Endodermal cell (in vitro differentiated cells): ENCODE measurements at regions not wholly inside any gene's neighbourhood (a gene's known extent, or its start where the extent isn't known, plus 50 kb on each side); places are given as distances from the start of the nearest gene placed in this dataset.

Experiments
- DNase-seq: peaks from one replicate; pipeline ENCODE4 v3.0.0-alpha.2; 2017
- H3K27ac ChIP-seq: 2 replicates; pipeline ENCODE4 v1.5.1; 2013; ENCODE audit warnings: mild to moderate bottlenecking, low read depth, low read length, moderate library complexity
- H3K27me3 ChIP-seq: 2 replicates; pipeline ENCODE4 v1.6.1; 2013; ENCODE audit warnings: mild to moderate bottlenecking, low read length, moderate library complexity; ENCODE audit not compliant: insufficient read depth, control insufficient read depth, poor library complexity, severe bottlenecking
- H3K36me3 ChIP-seq: 2 replicates; pipeline ENCODE4 v1.7.0; 2013; ENCODE audit warnings: mild to moderate bottlenecking, low read length, moderate library complexity; ENCODE audit not compliant: control insufficient read depth, insufficient read depth
- H3K4me1 ChIP-seq: one replicate; pipeline ENCODE4 v1.7.0; 2013; ENCODE audit warnings: low read length; ENCODE audit not compliant: control insufficient read depth, insufficient read depth
- H3K4me3 ChIP-seq: 2 replicates; pipeline ENCODE4 v1.5.1; 2013; ENCODE audit warnings: mild to moderate bottlenecking, low read length, moderate library complexity
- H3K9ac ChIP-seq: 2 replicates; pipeline ENCODE4 v1.6.1; 2013; ENCODE audit warnings: mild to moderate bottlenecking, low read length, moderate library complexity; ENCODE audit not compliant: poor library complexity, severe bottlenecking; ENCODE audit errors: extremely low read depth
- H3K9me3 ChIP-seq: 2 replicates; pipeline ENCODE4 v1.6.1; 2013; ENCODE audit warnings: mild to moderate bottlenecking, low read length, moderate library complexity; ENCODE audit not compliant: control insufficient read depth
- H3K27ac Mint-ChIP-seq: 2 replicates; pipeline ENCODE4 v1.8.0; 2020; ENCODE audit warnings: mixed read lengths
- H3K27me3 Mint-ChIP-seq: 2 replicates; pipeline ENCODE4 v1.8.0; 2021; ENCODE audit warnings: mild to moderate bottlenecking, mixed read lengths; ENCODE audit not compliant: insufficient read depth
- H3K36me3 Mint-ChIP-seq: 2 replicates; pipeline ENCODE4 v1.8.0; 2020; ENCODE audit warnings: low read depth, mixed read lengths
- H3K4me1 Mint-ChIP-seq: 2 replicates; pipeline ENCODE4 v1.8.0; 2020; ENCODE audit warnings: mixed read lengths
- H3K4me3 Mint-ChIP-seq: 2 replicates; pipeline ENCODE4 v1.8.0; 2020; ENCODE audit warnings: mild to moderate bottlenecking, moderate library complexity, mixed read lengths
- H3K9me3 Mint-ChIP-seq: 2 replicates; pipeline ENCODE4 v1.8.0; 2020; ENCODE audit warnings: mild to moderate bottlenecking, mixed read lengths
- WGBS, 2 experiments: methylation state at CpG; one replicate each; pipeline versions ENCODE4 v1.1.5 to v1.1.7; 2013; ENCODE audit warnings: missing lambda C conversion rate in 2 of 2, mixed read lengths in 1 of 2; ENCODE audit not compliant: insufficient coverage in 1 of 2, insufficient read length in 1 of 2; 5-methylcytosine and 5-hydroxymethylcytosine counted together
- TF ChIP-seq, protein P1 (sequence below): fragments of 200-600 bp; sonication (generic); conservative IDR thresholded peaks from 2 replicates; pipeline ENCODE4 v1.5.0; 2021; ENCODE audit warnings: antibody characterized with exemption, mild to moderate bottlenecking

- no peak overlapping the region for H3K4me3 ChIP-seq
- no peaks in the 10 kb centered on the region for H3K36me3 Mint-ChIP-seq
Observed at GRCh38 chr7:35386082-35386815, 132.3 kb upstream of the TBX20 start.

GRCh38 chr7:35384761-35385700 lies 131.1 kb upstream of the TBX20 start:
- Mint-ChIP-seq H3K9me3 (no peaks in the 10 kb centered on the region), H3K27ac (no peak overlapping the region), H3K27me3 (peaks cover 8% of the 10 kb centered on the region), H3K36me3 (no peaks in the 10 kb centered on the region), H3K4me3 (no peak overlapping the region), H3K4me1 (peaks cover 1% of the 10 kb centered on the region)
- Histone ChIP-seq H3K27ac (no peak overlapping the region), H3K9ac (no peak overlapping the region), H3K36me3 (no peaks in the 10 kb centered on the region), H3K9me3 (no peaks in the 10 kb centered on the region), H3K4me1 (no peaks in the 10 kb centered on the region), H3K4me3 (no peak overlapping the region), H3K27me3 (no peaks in the 10 kb centered on the region)
- TF ChIP-seq, protein P1, sequence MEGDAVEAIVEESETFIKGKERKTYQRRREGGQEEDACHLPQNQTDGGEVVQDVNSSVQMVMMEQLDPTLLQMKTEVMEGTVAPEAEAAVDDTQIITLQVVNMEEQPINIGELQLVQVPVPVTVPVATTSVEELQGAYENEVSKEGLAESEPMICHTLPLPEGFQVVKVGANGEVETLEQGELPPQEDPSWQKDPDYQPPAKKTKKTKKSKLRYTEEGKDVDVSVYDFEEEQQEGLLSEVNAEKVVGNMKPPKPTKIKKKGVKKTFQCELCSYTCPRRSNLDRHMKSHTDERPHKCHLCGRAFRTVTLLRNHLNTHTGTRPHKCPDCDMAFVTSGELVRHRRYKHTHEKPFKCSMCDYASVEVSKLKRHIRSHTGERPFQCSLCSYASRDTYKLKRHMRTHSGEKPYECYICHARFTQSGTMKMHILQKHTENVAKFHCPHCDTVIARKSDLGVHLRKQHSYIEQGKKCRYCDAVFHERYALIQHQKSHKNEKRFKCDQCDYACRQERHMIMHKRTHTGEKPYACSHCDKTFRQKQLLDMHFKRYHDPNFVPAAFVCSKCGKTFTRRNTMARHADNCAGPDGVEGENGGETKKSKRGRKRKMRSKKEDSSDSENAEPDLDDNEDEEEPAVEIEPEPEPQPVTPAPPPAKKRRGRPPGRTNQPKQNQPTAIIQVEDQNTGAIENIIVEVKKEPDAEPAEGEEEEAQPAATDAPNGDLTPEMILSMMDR: no peak
- DNase-seq: no peak
- 90 to 91% methylated on average over 10 of the region's 10 CpGs for WGBS, 2 experiments

More at GRCh38 chr7:35386082-35386815, 132.3 kb upstream of the TBX20 start:
- DNase-seq: no peak
- 91 to 98% methylated on average over 6 to 8 of the region's 8 CpGs for WGBS, 2 experiments
- no peaks in the 10 kb centered on the region for H3K9me3 ChIP-seq
- no peak overlapping the region for H3K27ac Mint-ChIP-seq
- H3K9ac ChIP-seq: no peak overlapping the region
- peaks cover 11% of the 10 kb centered on the region for H3K4me1 Mint-ChIP-seq
- H3K36me3 ChIP-seq: no peaks in the 10 kb centered on the region
- TF ChIP-seq, protein P1: no peak
- H3K4me1 ChIP-seq: no peaks in the 10 kb centered on the region
- no peak overlapping the region for H3K4me3 Mint-ChIP-seq
- peaks cover 8% of the 10 kb centered on the region for H3K27me3 Mint-ChIP-seq
- no peak overlapping the region for H3K27ac ChIP-seq
- H3K27me3 ChIP-seq: no peaks in the 10 kb centered on the region
- no peaks in the 10 kb centered on the region for H3K9me3 Mint-ChIP-seq

DNA sequence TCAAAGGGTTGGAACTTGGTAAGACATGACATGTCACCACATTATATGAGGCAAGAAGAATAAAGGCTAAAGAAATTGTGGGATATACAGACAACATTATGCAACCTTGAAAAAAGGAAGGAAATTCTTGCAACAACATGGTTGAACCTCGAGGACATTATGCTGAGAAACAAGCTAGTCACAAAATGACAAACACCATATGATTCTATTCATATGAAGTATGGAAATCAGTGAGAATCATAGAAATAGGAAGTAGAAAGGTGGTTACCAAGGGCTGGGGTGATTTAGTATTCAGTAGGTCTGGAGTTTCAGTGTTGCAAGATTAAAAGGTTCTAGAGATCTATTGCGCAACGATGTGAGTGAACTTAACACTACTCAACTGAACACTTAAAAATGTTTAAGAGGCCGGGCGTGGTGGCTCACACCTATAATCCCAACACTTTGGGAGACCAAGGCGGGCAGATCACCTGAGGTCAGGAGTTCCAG lies 126.9 kb upstream of the TBX20 start:
- peaks cover 20% of the 10 kb centered on the region for H3K27me3 Mint-ChIP-seq
- Histone ChIP-seq H3K27ac (no peak overlapping the region), H3K4me3 (no peak overlapping the region), H3K36me3 (no peaks in the 10 kb centered on the region), H3K4me1 (no peaks in the 10 kb centered on the region), H3K27me3 (no peaks in the 10 kb centered on the region), H3K9ac (no peak overlapping the region), H3K9me3 (no peaks in the 10 kb centered on the region)
- no peaks in the 10 kb centered on the region for H3K9me3 Mint-ChIP-seq
- TF ChIP-seq, protein P1: no peak
- WGBS, 2 experiments: 86 to 96% methylated on average over 5 to 6 of the region's 6 CpGs
- H3K4me3 Mint-ChIP-seq: no peak overlapping the region
- H3K4me1 Mint-ChIP-seq: peaks cover 7% of the 10 kb centered on the region
- DNase-seq: no peak
- no peak overlapping the region for H3K27ac Mint-ChIP-seq
- no peaks in the 10 kb centered on the region for H3K36me3 Mint-ChIP-seq
